IgD-negative memory B cell (primary cell): ENCODE measurements at regions not wholly inside any gene's neighbourhood (a gene's known extent, or its start where the extent isn't known, plus 50 kb on each side); places are given as distances from the start of the nearest gene placed in this dataset.

Experiments
- H3K27ac Mint-ChIP-seq, 3 donors: one replicate each; pipeline ENCODE4 v1.8.0; 2020 to 2022; ENCODE audit warnings: mild to moderate bottlenecking in 3 of 3, mixed read lengths in 3 of 3, moderate library complexity in 1 of 3
- H3K27me3 Mint-ChIP-seq: one replicate; pipeline ENCODE4 v1.8.0; 2021; ENCODE audit warnings: mixed read lengths
- H3K36me3 Mint-ChIP-seq: one replicate; pipeline ENCODE4 v1.8.0; 2020; ENCODE audit warnings: mild to moderate bottlenecking, mixed read lengths
- H3K4me1 Mint-ChIP-seq, 3 donors: one replicate each; pipeline ENCODE4 v1.8.0; 2020 to 2022; ENCODE audit warnings: mixed read lengths in 3 of 3, mild to moderate bottlenecking in 1 of 3
- H3K4me3 Mint-ChIP-seq, 4 donors: one replicate each; pipeline ENCODE4 v1.8.0; 2020 to 2022; ENCODE audit warnings: mild to moderate bottlenecking in 4 of 4, mixed read lengths in 4 of 4, moderate library complexity in 3 of 4
- H3K9me3 Mint-ChIP-seq, 3 donors: one replicate each; pipeline ENCODE4 v1.8.0; 2020 to 2021; ENCODE audit warnings: mixed read lengths in 3 of 3, mild to moderate bottlenecking in 1 of 3

DNA sequence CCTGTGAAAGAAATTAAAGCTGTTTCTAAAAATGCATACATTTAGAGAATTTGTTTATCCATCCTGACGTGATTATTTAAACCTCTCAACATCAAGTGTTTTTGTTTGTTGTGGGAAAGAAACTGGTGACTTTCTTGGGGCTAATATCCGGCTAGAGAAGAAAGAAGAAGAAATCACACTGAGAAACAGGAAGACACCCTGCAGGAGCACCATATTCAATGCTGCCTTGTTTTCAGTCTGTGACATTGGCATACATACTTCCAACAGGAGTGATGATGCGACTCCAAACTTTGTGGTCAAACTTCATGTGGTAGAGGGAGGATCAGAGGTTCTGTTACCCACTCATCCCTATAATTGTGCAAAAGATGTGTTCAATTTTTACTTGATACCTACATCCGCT lies 997.6 kb upstream of the CITED2 start:
- no peaks in the 10 kb centered on the region for H3K27me3 Mint-ChIP-seq
- H3K4me1 Mint-ChIP-seq: no peaks in the 10 kb centered on the region
- no peak overlapping the region for H3K4me3 Mint-ChIP-seq
- no peaks in the 10 kb centered on the region for H3K9me3 Mint-ChIP-seq
- H3K27ac Mint-ChIP-seq: no peak overlapping the region
- no peaks in the 10 kb centered on the region for H3K36me3 Mint-ChIP-seq

DNA sequence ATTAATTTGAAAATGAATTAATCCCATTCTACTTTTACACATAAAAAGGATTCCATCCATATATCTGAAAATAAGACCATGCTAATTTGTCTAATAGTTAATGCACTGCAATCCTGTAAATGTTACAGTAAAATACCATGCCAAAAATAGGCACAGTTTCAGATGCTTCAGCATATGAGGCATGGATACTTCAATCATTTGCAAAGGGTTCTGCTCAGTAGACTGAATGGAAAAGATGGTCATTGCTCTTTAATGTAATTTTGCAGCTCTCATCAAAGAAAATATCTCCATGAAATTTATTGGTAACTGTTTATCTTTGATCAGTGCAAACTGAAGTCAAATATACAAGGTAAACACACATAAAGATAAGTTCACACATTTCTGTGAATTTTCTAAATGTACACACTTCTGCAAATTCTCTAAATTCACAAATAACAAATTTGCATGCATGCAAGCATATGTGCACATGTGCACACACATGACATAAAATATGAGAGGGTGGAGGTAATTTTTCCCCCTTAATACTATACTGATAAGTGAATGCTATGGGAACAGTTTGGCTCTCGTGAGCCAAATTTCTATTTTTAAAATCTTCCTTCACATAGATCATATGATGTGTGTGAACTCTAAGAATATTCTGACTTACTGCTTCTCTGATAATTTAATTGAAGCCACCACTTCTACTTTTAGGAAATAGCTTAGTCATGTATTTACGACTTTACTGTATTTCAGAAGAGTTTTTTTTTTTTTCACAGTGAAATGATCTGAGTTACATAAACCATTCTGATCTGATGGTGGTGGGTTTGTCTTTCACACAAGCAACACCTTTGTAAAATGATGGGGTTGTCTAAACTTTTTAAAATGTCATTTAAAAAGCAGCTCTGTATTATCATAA lies 996.8 kb upstream of the CITED2 start:
- Mint-ChIP-seq H3K27ac (no peak overlapping the region), H3K4me1 (no peaks in the 10 kb centered on the region)

DNA sequence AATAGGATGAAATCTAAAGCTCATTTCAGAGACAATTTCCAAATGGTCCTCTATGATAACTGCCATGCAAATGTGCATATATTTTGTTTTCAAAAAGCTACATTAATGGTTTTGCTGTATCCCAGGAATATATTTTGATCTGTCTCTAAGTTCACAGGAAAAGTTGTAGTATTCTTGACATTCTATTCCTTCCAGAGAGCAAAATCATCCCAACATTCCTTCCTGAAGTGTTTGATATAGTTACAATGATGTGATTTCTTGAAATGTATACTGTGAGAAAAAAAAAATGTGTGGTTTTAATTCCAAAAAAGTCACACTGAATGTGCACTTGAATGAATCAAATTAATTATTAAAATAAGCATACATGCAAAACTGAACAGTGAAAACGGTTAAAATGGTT lies 996.0 kb upstream of the CITED2 start:
- no peak overlapping the region for H3K4me3 Mint-ChIP-seq
- peaks cover 0 to 3% (median 2%) of the 10 kb centered on the region in 3 donors for H3K9me3 Mint-ChIP-seq
- H3K27me3 Mint-ChIP-seq: no peaks in the 10 kb centered on the region
- no peaks in the 10 kb centered on the region for H3K4me1 Mint-ChIP-seq
- H3K27ac Mint-ChIP-seq: no peak overlapping the region
- no peaks in the 10 kb centered on the region for H3K36me3 Mint-ChIP-seq

More for the DNA sequence above, 996.8 kb upstream of the CITED2 start:
- Mint-ChIP-seq H3K9me3 (no peaks in the 10 kb centered on the region), H3K36me3 (no peaks in the 10 kb centered on the region), H3K27me3 (no peaks in the 10 kb centered on the region), H3K4me3 (no peak overlapping the region)

DNA sequence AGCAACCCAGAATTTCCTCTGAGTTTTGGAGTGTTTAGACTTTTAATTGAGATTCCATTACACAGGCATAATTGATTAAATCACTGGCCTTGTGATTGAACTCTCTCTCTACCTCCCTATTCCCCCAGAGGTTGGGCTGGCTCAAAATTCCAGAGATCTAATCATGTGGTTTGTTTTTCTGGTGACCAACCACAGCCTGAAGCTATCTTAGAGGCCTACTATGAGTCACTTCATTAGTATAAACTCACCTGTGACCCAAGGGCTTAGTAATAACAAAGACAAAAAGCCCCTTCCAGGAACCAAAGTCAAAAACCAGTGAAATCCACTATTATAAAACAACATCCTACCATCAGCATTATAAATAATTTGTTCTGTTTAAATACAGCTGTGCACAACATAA lies 992.5 kb upstream of the CITED2 start:
- no peaks in the 10 kb centered on the region for H3K4me1 Mint-ChIP-seq
- peaks cover 4 to 11% (median 10%) of the 10 kb centered on the region in 3 donors for H3K9me3 Mint-ChIP-seq
- H3K36me3 Mint-ChIP-seq: no peaks in the 10 kb centered on the region

DNA sequence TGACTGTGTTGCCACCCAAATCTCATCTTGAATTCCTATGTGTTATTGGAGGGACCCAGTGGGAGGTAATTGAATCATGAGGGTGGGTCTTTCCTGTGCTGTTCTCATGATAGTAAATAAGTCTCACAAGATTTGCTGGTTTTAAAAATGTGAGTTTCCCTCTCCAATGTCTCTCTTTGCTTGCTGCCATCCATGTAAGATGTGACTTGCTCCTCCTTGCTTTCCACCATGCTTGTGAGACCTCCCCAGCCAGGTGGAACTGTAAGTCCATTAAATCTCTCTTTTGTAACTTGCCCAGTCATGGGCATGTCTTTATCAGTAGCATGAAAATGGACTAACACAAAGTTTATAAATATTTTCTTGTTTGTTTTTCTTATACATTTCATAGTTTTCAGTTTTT lies 990.5 kb upstream of the CITED2 start:
- no peaks in the 10 kb centered on the region for H3K27me3 Mint-ChIP-seq
- H3K27ac Mint-ChIP-seq: no peak overlapping the region
- no peak overlapping the region for H3K4me3 Mint-ChIP-seq
- H3K9me3 Mint-ChIP-seq: peaks cover 4 to 11% (median 10%) of the 10 kb centered on the region in 3 donors
- H3K4me1 Mint-ChIP-seq: no peaks in the 10 kb centered on the region
- H3K36me3 Mint-ChIP-seq: no peaks in the 10 kb centered on the region

More for the DNA sequence above, 992.5 kb upstream of the CITED2 start:
- no peak overlapping the region for H3K4me3 Mint-ChIP-seq
- no peaks in the 10 kb centered on the region for H3K27me3 Mint-ChIP-seq
- no peak overlapping the region for H3K27ac Mint-ChIP-seq

DNA sequence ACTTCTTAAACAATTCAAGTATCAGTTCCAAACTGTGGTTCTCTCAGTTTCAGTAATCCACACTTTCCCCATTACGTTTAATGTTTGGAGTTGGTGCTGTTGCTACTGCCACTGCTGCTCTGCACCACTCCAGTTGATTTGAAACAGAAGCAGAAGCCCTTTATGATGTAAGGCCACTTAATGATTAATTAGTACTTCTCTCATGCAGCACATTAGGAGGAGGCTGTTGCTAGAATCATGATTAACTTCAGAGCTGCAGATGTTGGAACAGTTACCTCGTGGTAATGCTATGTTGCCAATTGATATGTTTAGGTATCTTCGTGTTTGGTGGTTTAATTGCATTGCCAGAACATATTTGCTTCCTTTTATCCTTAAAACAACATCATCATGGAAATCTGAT lies 986.2 kb upstream of the CITED2 start:
- Mint-ChIP-seq H3K4me3 (no peak overlapping the region), H3K27me3 (no peaks in the 10 kb centered on the region), H3K36me3 (no peaks in the 10 kb centered on the region), H3K4me1 (no peaks in the 10 kb centered on the region), H3K9me3 (peaks cover 1 to 10% (median 8%) of the 10 kb centered on the region in 3 donors), H3K27ac (no peak overlapping the region)

DNA sequence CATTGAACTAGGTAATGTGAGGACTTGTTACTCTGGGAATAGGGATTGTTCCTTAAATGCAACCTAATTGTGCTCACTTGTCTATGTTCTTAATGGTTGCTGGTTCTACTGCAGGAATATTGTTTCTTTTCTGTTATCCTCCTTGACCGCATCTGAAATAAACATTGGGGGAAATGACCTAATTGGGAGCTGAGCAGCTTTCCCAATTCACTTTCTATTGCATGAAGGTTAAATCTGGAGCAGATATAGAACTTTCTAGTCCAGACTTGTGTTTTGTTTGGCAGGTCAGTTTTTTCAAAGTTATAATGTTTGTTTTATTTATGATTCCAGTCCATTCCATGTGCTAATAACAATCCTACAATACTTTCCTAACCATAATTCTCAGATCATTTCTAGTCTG lies 981.0 kb upstream of the CITED2 start:
- Mint-ChIP-seq H3K9me3 (no peaks in the 10 kb centered on the region), H3K36me3 (no peaks in the 10 kb centered on the region), H3K4me3 (no peak overlapping the region), H3K4me1 (no peaks in the 10 kb centered on the region), H3K27ac (no peak overlapping the region), H3K27me3 (peaks cover 2% of the 10 kb centered on the region)

DNA sequence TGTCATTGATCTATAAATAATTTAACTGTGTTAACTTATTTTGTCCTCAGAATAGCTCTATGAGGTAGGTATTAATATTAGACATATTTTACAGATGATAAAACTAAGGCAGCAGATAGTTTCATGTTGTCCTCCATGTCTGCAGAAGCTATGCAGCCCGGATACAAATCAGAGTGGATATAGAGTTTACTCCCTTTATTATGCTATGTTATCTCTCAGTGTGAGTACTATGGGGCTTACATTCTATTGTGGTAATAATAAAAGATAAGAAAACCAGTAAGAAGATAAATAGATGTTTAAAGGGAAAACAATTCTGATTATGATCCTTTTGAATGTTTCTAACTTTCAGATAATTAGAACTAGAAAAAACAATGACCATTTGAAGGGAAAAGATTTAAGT lies 979.8 kb upstream of the CITED2 start:
- Mint-ChIP-seq H3K4me3 (no peak overlapping the region), H3K27ac (no peak overlapping the region), H3K36me3 (peaks cover under 1% of the 10 kb centered on the region), H3K4me1 (no peaks in the 10 kb centered on the region), H3K9me3 (no peaks in the 10 kb centered on the region), H3K27me3 (peaks cover 2% of the 10 kb centered on the region)

DNA sequence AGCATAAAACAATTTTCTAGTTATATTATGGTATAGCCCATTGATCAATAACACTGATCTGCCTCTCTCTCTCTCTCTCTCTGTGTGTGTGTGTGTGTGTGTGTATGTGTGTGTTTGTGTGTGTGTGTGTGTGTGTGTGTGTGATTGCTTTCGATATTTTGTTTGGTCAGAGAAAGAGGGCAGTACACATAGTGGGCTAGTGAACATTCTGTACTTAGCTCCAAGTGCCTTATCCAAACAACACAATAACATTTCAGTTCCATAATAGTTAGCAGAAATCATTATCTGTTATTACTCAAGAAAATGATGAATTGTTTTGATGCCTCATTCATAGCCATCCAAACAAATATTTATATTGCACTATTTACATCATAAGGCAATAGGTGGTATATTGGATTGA lies 979.1 kb upstream of the CITED2 start:
- no peaks in the 10 kb centered on the region for H3K9me3 Mint-ChIP-seq
- no peak overlapping the region for H3K27ac Mint-ChIP-seq
- no peaks in the 10 kb centered on the region for H3K4me1 Mint-ChIP-seq
- peaks cover 2% of the 10 kb centered on the region for H3K27me3 Mint-ChIP-seq
- peaks cover 2% of the 10 kb centered on the region for H3K36me3 Mint-ChIP-seq
- no peak overlapping the region for H3K4me3 Mint-ChIP-seq

DNA sequence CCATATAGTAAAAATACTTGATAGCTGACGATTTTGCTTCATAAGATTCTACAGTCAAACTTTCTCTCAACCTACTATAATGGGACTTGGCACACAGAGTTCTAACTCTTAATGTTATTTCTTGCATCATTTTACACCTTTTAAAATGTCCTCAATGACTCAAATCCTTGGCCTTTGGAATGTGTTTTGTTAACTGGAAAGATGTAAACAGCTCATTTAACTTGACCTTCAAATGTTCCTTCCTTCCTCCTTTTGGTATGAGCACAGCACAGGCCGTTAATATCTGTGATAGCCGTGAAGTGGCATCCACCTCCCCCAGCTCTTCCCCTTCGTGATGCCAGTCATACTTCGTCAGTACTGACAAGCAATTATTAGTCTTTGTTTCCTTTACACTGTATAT lies 972.0 kb upstream of the CITED2 start:
- H3K27ac Mint-ChIP-seq: no peak overlapping the region
- H3K4me1 Mint-ChIP-seq: no peaks in the 10 kb centered on the region
- no peak overlapping the region for H3K4me3 Mint-ChIP-seq
- no peaks in the 10 kb centered on the region for H3K9me3 Mint-ChIP-seq
- peaks cover 1% of the 10 kb centered on the region for H3K27me3 Mint-ChIP-seq
- peaks cover 4% of the 10 kb centered on the region for H3K36me3 Mint-ChIP-seq

DNA sequence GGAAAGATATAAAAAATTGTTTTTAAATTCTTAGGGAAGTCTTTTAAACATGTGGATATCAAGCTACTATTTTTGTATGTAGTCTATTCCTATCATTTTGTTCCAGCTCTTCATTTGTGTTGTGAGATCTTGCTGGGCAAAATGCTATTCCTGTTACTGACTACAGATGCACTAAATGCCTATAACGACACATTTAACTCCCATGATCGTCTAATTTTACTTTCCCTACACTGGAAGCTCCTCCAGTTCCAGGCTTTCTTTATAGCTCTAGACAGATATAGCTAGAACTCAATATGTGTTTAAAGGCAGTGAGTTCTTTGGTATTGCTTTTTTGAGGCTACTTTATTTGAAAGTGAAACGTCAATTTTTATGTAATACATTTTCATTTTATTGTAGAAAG lies 971.5 kb upstream of the CITED2 start:
- no peak overlapping the region for H3K4me3 Mint-ChIP-seq
- peaks cover 0 to under 1% (median 0%) of the 10 kb centered on the region in 3 donors for H3K4me1 Mint-ChIP-seq

DNA sequence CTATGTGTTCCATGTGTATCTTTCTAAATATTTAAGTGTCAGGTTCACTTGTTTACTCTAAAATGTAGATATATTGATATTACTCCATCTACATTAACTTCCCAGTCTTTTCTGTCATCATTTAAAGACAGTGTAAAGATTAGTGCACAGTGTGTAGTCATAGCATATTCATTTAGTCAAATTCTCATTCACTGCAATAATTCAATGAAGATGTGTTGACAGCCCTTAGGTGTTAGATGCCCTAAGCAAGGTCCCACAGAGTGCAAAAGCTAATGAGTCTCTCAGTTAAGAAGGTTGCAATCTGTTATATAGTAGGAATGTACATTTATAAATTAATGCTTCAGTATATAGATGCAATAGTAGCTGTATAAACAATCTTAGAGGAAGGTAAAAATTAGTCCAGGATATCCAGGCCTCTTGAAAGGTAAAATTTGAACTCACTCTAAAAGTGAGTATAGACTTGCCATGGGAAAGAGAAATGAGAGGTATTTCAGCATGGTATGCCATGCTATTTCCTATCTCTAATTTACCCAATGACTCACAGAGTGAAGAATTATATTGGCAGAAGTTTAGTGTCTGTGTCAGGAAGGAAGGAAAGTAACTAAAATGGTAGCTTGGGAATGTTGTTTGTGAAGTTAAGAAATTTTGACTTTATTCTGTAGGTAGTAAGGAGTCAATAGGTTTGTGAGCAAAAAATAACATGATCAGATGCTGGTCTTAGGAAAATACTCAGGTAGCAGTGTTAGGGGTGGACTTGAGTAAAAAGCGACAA lies 969.9 kb upstream of the CITED2 start:
- Mint-ChIP-seq H3K4me1 (peaks cover 0 to 3% (median 0%) of the 10 kb centered on the region in 3 donors), H3K4me3 (no peak overlapping the region), H3K27ac (no peak overlapping the region), H3K36me3 (peaks cover 4% of the 10 kb centered on the region), H3K9me3 (peaks cover 0 to 2% (median 0%) of the 10 kb centered on the region in 3 donors), H3K27me3 (peaks cover 2% of the 10 kb centered on the region)

More for the DNA sequence above, 971.5 kb upstream of the CITED2 start:
- Mint-ChIP-seq H3K9me3 (peaks cover 0 to under 1% (median 0%) of the 10 kb centered on the region in 3 donors), H3K36me3 (peaks cover 4% of the 10 kb centered on the region), H3K27ac (no peak overlapping the region), H3K27me3 (peaks cover 2% of the 10 kb centered on the region)

DNA sequence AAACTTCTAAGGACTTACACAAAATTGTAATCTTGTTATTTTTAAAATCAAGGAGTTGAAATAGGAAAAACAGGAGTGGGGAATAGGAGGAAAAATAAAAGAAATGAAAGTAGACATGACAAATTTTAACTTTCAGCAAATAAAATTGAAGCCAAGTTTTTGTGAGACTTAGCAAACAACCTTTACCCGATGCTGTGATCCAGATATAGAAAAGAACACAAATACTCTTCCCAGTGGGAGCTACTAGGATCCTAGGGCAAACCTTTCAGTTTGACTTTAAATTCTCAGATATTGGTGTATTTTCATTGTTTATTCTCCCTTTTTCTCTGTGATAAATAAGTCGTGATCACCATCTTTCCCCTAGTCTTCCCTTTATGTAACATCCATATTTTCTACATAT lies 968.7 kb upstream of the CITED2 start:
- H3K4me1 Mint-ChIP-seq: peaks cover 0 to 3% (median 0%) of the 10 kb centered on the region in 3 donors

DNA sequence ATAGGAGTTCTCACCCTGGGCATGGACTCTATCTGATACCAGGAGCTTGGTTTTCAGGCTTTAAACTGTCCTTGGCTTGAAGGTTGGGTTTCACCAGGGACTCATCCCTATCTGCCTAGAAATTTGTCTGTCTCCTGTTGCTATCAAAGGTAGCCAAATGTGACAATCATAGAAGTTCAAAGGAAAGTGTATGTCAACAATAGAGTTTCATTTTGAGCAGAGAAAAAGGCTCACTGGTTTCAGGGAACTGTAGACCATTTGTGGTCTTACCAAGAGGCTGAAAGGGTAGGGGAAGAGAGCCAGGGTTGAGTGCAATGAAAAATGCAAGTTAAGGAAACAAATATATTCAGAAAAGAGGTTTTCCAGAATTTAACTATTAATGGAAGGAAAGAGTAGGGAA lies 966.8 kb upstream of the CITED2 start:
- Mint-ChIP-seq H3K4me1 (peaks cover 0 to 3% (median 0%) of the 10 kb centered on the region in 3 donors), H3K9me3 (peaks cover 0 to 2% (median 0%) of the 10 kb centered on the region in 3 donors), H3K27ac (no peak overlapping the region), H3K36me3 (peaks cover 1% of the 10 kb centered on the region), H3K27me3 (peaks cover 1% of the 10 kb centered on the region), H3K4me3 (no peak overlapping the region)

More for the DNA sequence above, 968.7 kb upstream of the CITED2 start:
- no peak overlapping the region for H3K27ac Mint-ChIP-seq
- H3K9me3 Mint-ChIP-seq: peaks cover 0 to 2% (median 0%) of the 10 kb centered on the region in 3 donors
- peaks cover 1% of the 10 kb centered on the region for H3K27me3 Mint-ChIP-seq
- peaks cover 1% of the 10 kb centered on the region for H3K36me3 Mint-ChIP-seq
- no peak overlapping the region for H3K4me3 Mint-ChIP-seq

DNA sequence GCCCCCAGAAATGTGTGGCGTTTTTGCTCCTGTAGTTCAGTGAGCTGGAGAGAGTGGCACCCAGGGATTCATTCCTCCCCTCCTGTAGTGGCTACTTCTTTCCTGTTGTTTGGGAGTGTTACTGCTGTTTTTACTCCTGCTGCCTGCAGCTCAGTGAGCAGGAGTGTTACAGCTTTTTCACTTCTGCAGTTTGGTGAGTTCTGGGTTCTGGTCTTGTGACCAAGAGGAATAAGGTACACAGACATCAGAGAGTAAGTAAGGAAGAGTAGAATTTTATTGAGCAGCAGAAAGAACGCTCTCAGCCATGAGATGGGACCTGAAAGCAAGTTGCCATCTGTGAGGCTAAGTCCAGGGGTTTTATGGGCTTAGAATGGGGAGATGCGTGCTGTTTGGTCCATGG lies 966.3 kb upstream of the CITED2 start:
- Mint-ChIP-seq H3K4me1 (peaks cover 0 to 3% (median 0%) of the 10 kb centered on the region in 3 donors), H3K36me3 (peaks cover 1% of the 10 kb centered on the region), H3K27me3 (peaks cover 1% of the 10 kb centered on the region), H3K4me3 (no peak overlapping the region), H3K27ac (no peak overlapping the region), H3K9me3 (peaks cover 0 to 2% (median 0%) of the 10 kb centered on the region in 3 donors)
